GM12801 (cell line): ENCODE measurements at regions not wholly inside any gene's neighbourhood (a gene's known extent, or its start where the extent isn't known, plus 50 kb on each side); places are given as distances from the start of the nearest gene placed in this dataset.

Experiments used
- TF ChIP-seq, protein P1 (sequence below): IDR thresholded peaks from one replicate; pipeline ENCODE4 v1.5.1; 2011; ENCODE audit warnings: control low read depth; ENCODE audit not compliant: insufficient read length; ENCODE audit errors: extremely low read depth

- TF ChIP-seq, protein P1, sequence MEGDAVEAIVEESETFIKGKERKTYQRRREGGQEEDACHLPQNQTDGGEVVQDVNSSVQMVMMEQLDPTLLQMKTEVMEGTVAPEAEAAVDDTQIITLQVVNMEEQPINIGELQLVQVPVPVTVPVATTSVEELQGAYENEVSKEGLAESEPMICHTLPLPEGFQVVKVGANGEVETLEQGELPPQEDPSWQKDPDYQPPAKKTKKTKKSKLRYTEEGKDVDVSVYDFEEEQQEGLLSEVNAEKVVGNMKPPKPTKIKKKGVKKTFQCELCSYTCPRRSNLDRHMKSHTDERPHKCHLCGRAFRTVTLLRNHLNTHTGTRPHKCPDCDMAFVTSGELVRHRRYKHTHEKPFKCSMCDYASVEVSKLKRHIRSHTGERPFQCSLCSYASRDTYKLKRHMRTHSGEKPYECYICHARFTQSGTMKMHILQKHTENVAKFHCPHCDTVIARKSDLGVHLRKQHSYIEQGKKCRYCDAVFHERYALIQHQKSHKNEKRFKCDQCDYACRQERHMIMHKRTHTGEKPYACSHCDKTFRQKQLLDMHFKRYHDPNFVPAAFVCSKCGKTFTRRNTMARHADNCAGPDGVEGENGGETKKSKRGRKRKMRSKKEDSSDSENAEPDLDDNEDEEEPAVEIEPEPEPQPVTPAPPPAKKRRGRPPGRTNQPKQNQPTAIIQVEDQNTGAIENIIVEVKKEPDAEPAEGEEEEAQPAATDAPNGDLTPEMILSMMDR = no peak
Measured at GRCh38 chr1:30418061-30418938, 305.1 kb downstream of the MATN1 start.

DNA sequence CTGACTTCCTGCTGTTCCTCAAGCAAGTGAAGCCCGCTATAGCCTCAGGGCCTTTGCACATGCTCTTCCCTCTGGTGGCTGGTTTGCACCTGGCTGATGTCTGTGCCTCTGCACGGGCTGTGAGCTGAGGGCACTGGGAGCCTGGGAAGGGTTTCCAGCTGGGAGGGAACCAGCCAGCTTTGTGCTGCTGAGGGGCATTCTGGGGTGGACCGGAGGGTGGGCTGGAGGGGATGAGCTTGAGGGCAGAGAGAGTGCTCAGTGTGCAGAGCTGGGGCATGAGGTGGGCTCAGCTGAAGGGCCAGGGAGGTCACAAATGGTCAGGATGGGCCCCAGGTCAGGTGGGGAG, 305.7 kb downstream of the MATN1 start:
- TF ChIP-seq, protein P1 = no peak

DNA sequence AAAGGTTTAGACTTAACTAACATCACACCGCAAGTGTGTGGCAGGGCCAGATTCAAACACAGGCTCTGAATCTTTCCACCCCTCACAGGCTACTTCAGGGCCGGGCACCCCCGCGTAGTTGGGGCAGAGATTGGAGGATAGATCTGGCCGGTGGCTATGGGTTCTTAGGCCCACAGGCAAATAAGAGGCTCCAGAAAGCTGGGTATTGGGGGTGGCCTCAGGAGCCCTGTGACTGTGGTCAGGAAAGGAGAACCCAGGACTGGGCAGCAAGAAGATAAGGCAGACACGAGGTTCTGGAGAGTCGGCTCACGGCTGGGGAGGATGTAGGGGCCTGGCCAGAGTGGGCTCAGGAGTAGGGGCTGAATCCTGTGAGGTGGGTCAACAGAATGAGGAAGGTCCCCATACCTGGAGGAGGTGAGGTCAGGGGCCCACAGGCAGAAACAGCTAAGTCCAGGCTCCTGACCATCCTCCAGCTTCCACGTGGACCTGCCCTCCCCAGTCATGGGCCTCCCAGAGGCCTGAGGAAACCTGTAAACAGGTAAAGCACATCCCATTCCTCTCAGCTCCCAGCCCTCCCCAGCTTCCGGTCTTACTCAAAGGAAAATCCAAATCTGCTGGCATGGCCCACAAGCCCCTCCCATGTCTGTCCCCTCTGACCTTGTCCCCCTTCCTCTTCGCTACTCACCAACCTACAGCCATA, 306.2 kb downstream of the MATN1 start:
- TF ChIP-seq, protein P1 = no peak

GRCh38 chr1:30416221-30416820, 307.1 kb downstream of the MATN1 start:
- TF ChIP-seq, protein P1 = no peak

GRCh38 chr1:30415171-30415940, 308.0 kb downstream of the MATN1 start:
- TF ChIP-seq, protein P1 = no peak

DNA sequence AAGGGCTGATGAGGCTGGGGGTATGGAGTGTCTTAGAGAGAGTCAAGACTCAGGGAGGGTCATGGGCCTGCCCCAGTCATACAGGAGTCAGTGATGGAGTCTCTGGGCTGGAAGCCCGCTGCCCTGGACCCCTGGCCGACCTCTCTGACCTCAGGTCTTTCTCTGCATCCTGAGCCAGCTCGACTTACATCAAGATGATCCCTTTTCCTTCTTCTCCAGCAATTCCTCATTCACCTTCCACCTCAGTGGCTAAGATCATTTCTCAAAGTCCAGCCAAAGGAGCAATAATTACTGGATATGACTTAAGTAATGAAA, 308.6 kb downstream of the MATN1 start:
- TF ChIP-seq, protein P1 = no peak
